ENCODE measurements at regions not wholly inside any gene's neighbourhood (a gene's known extent, or its start where the extent isn't known, plus 50 kb on each side); places are given as distances from the start of the nearest gene placed in this dataset.

DNA sequence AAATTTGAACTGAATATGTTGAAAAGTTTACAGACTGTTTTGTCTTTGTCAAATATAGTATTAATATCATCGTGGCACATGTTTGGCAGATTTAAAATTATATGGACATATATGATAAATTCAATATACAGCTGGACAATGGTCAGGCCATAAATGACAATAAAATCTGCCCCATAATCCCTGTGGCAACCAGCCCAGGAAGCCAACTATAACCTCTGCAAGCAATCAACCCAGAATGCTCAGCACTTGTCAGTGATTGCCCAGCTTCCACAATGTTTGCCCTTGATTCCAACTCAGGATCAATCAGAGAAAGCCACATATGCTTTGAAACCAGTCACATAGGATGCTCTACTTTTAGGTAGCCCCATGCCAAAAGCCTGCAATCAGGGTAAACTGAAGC lies 671.9 kb downstream of the SUCLG1 start:
- no peak overlapping the region for H3K9ac ChIP-seq (ENCODE audit: control insufficient read depth, insufficient read depth, low read length)
- H3K4me3 ChIP-seq: no peak overlapping the region
- H3K4me2 ChIP-seq (ENCODE audit: control insufficient read depth, insufficient read depth): no peak overlapping the region
- no peak overlapping the region for H2AFZ ChIP-seq (ENCODE audit: control insufficient read depth, low read depth, low read length)
- SMC1A ChIA-PET (ENCODE audit: uncharacterized antibody, unreplicated experiment): interaction anchor here (0.8 kb wide), 1 partner anchor 63 kb away, joined by 3 read pairs; no protein-coding TSS in a partner anchor
- no peaks in the 10 kb centered on the region for H3K27me3 ChIP-seq (replicated peaks in 1 of 2; ENCODE audit: control insufficient read depth in 2 of 2, insufficient read depth in 2 of 2, low read length in 1 of 2)
- POLR2A ChIA-PET: no interaction called here
- FAIRE-seq (no peak), DNase-seq (ENCODE audit: low read depth, low spot score) (no peak), ATAC-seq (no peak)
- CTCF ChIA-PET: interaction anchor here (1.2 kb wide), 1 partner anchor 10 kb away, joined by 3 read pairs; no protein-coding TSS in a partner anchor
- in situ Hi-C loops (cut with MboI): no loop called here
- intact Hi-C loops (cut with micrococcal nuclease; ENCODE audit: unreplicated experiment): no loop called here
- 0% methylated on average over 1 of the region's 1 CpG for WGBS (ENCODE audit: insufficient coverage, insufficient replicate concordance, low lambda C conversion rate, missing lambda C conversion rate)
- TF ChIP-seq PAX8 (IDR thresholded peaks at IDR 0.05) (no peak), HDAC6 (IDR thresholded peaks at IDR 0.05; ENCODE audit: unreplicated experiment) (no peak), SRF (IDR thresholded peaks at IDR 0.05; ENCODE audit: low read depth in 2 of 2, low read length in 2 of 2) (no peak), SUZ12 (IDR thresholded peaks at IDR 0.05; ENCODE audit: unreplicated experiment) (no peak), POU2F2 (IDR thresholded peaks at IDR 0.05; ENCODE audit: borderline replicate concordance, low read depth, low read length) (no peak), SMAD1 (IDR thresholded peaks at IDR 0.05; ENCODE audit: low read depth, partially characterized antibody) (no peak), POLR2AphosphoS5 (IDR thresholded peaks at IDR 0.05; ENCODE audit: low read length) (no peak), FOXM1 (IDR thresholded peaks at IDR 0.05; ENCODE audit: low read depth, low read length) (no peak), NR2C1 (IDR thresholded peaks at IDR 0.05) (no peak), EP300 (IDR thresholded peaks at IDR 0.05; ENCODE audit: borderline replicate concordance in 1 of 2, control insufficient read depth in 1 of 2, low read depth in 2 of 2, low read length in 2 of 2) (no peak), TBL1XR1 (IDR thresholded peaks at IDR 0.05; ENCODE audit: low read depth, low read length) (no peak), IRF4 (IDR thresholded peaks at IDR 0.05; ENCODE audit: low read depth, low read length) (no peak), ZNF24 (IDR thresholded peaks at IDR 0.05) (no peak), SREBF2 (IDR thresholded peaks at IDR 0.05; ENCODE audit: low read length) (no peak)
- TF ChIP-seq, protein P1, sequence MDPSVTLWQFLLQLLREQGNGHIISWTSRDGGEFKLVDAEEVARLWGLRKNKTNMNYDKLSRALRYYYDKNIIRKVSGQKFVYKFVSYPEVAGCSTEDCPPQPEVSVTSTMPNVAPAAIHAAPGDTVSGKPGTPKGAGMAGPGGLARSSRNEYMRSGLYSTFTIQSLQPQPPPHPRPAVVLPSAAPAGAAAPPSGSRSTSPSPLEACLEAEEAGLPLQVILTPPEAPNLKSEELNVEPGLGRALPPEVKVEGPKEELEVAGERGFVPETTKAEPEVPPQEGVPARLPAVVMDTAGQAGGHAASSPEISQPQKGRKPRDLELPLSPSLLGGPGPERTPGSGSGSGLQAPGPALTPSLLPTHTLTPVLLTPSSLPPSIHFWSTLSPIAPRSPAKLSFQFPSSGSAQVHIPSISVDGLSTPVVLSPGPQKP (IDR thresholded peaks at IDR 0.05; ENCODE audit: low read depth, low read length): no peak
- TF ChIP-seq, protein P2, sequence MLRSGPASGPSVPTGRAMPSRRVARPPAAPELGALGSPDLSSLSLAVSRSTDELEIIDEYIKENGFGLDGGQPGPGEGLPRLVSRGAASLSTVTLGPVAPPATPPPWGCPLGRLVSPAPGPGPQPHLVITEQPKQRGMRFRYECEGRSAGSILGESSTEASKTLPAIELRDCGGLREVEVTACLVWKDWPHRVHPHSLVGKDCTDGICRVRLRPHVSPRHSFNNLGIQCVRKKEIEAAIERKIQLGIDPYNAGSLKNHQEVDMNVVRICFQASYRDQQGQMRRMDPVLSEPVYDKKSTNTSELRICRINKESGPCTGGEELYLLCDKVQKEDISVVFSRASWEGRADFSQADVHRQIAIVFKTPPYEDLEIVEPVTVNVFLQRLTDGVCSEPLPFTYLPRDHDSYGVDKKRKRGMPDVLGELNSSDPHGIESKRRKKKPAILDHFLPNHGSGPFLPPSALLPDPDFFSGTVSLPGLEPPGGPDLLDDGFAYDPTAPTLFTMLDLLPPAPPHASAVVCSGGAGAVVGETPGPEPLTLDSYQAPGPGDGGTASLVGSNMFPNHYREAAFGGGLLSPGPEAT (IDR thresholded peaks at IDR 0.05; ENCODE audit: low read depth): no peak
- TF ChIP-seq, protein P3, sequence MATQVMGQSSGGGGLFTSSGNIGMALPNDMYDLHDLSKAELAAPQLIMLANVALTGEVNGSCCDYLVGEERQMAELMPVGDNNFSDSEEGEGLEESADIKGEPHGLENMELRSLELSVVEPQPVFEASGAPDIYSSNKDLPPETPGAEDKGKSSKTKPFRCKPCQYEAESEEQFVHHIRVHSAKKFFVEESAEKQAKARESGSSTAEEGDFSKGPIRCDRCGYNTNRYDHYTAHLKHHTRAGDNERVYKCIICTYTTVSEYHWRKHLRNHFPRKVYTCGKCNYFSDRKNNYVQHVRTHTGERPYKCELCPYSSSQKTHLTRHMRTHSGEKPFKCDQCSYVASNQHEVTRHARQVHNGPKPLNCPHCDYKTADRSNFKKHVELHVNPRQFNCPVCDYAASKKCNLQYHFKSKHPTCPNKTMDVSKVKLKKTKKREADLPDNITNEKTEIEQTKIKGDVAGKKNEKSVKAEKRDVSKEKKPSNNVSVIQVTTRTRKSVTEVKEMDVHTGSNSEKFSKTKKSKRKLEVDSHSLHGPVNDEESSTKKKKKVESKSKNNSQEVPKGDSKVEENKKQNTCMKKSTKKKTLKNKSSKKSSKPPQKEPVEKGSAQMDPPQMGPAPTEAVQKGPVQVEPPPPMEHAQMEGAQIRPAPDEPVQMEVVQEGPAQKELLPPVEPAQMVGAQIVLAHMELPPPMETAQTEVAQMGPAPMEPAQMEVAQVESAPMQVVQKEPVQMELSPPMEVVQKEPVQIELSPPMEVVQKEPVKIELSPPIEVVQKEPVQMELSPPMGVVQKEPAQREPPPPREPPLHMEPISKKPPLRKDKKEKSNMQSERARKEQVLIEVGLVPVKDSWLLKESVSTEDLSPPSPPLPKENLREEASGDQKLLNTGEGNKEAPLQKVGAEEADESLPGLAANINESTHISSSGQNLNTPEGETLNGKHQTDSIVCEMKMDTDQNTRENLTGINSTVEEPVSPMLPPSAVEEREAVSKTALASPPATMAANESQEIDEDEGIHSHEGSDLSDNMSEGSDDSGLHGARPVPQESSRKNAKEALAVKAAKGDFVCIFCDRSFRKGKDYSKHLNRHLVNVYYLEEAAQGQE (IDR thresholded peaks at IDR 0.05; ENCODE audit: low read depth, low read length): no peak
- TF ChIP-seq, protein P4, sequence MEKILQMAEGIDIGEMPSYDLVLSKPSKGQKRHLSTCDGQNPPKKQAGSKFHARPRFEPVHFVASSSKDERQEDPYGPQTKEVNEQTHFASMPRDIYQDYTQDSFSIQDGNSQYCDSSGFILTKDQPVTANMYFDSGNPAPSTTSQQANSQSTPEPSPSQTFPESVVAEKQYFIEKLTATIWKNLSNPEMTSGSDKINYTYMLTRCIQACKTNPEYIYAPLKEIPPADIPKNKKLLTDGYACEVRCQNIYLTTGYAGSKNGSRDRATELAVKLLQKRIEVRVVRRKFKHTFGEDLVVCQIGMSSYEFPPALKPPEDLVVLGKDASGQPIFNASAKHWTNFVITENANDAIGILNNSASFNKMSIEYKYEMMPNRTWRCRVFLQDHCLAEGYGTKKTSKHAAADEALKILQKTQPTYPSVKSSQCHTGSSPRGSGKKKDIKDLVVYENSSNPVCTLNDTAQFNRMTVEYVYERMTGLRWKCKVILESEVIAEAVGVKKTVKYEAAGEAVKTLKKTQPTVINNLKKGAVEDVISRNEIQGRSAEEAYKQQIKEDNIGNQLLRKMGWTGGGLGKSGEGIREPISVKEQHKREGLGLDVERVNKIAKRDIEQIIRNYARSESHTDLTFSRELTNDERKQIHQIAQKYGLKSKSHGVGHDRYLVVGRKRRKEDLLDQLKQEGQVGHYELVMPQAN (conservative IDR thresholded peaks at IDR 0.05): no peak
- no peaks in the 10 kb centered on the region for H3K4me1 ChIP-seq (ENCODE audit: control insufficient read depth, insufficient read depth, low read length)
- RAD21 ChIA-PET (ENCODE audit: unreplicated experiment): no interaction called here
- no peaks in the 10 kb centered on the region for H4K20me1 ChIP-seq (ENCODE audit: control insufficient read depth, insufficient read depth)
- no peaks in the 10 kb centered on the region for H3K36me3 ChIP-seq (ENCODE audit: control insufficient read depth in 2 of 2, insufficient read depth in 2 of 2, low read length in 1 of 2)
- no peaks in the 10 kb centered on the region for H3K79me2 ChIP-seq (ENCODE audit: control insufficient read depth, insufficient read depth, low read length)
- H3K9me3 ChIP-seq (replicated peaks; ENCODE audit: control insufficient read depth, insufficient read depth, low read length): no peaks in the 10 kb centered on the region
- no TSS peak for BruUV-seq (replicated peaks)
- no peak overlapping the region for H3K27ac ChIP-seq (ENCODE audit: control insufficient read depth, insufficient read depth)
